Activated CD8-positive, alpha-beta memory T cell treated with anti-CD3 and anti-CD28 coated beads, Interleukin-2, amount 50 U/mL, for 1 hour (primary cell): ENCODE measurements at regions not wholly inside any gene's neighbourhood (a gene's known extent, or its start where the extent isn't known, plus 50 kb on each side); places are given as distances from the start of the nearest gene placed in this dataset.

Experiments used
- DNase-seq: peaks from one replicate; pipeline ENCODE4 v3.0.0-alpha.2; 2020; ENCODE audit errors: extremely low read depth

DNA sequence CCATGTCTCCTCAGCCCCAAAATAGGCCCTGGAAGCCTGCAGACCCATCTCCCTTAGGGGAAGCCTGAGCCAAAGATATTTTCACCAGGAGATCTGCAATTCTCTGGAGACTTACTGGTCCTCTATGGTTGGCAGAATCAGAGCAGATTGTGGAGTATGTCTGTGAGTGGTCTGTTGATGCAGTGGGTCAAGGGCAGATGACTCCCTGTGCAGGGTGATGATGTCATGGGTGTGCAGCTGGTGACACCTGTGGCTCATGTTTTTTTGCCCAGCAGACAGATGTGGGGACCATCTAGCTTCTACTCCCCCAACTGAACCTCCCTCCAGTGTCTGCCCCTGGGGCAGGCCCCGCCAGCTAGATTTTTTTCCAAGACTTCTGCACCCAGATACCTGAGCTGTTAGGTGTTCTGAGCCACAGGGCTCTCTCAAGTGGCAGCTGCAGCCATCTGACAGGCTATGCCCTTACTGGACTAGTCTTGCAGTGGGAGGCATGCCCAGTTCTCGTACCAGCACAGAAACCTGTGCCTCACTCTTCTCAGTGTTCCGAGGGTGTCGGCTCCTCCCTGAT, 558.7 kb upstream of the LRRTM1 start:
- DNase-seq: no peak

DNA sequence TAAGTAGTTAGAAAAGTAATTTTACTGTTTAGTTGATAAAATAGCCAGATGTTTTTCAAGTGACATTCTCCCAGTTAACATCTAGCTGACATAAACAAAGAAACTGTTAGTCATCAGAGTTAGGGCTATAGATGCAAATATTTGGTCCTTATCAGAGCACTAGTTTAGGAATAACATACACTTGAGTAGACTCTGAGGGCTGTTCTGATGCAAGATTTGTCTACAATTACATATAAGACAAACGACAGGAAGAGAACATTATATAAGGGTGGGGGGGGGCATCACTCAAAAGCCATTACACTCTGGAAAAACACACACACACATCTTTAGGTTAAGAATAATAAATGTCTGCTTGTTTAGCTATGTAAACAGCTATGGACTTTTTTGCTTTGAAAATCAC, 554.4 kb upstream of the LRRTM1 start:
- no peak for DNase-seq

DNA sequence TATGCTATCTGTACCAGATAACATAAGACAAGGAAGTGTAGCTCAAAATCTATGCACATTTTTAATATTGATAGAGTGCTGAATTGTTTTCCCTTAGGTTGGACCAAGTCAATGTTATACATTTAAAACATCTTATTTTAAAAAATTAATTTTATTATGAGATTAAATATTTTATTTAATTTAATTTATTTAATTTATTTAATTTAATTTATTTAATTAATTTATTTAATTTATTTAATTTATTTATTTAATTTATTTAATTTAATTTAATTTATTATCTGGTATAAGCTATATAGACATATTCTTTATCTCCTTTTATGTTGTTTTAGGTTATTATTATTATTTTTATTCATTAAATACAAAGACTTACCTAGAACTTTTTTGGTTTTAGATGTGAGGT, 551.7 kb upstream of the LRRTM1 start:
- DNase-seq: no peak

DNA sequence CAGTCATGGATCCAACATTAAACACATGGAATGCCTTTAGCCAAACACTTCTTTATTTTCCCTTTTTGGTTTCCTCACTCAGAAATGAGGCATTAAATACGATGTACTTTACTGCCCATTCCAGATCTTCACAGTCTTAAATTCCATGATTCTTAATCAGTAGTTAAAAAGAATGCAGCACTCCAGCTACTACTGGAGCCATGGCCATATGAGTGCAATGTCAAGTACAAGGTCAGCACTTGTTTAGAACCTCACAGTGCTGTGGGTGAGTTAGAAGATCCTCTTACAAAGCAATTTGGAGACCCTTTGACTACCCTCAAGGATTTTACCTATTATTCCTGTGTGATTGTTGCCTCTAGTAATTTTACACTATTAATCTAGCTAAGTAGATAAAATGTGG, 550.3 kb upstream of the LRRTM1 start:
- no peak for DNase-seq

DNA sequence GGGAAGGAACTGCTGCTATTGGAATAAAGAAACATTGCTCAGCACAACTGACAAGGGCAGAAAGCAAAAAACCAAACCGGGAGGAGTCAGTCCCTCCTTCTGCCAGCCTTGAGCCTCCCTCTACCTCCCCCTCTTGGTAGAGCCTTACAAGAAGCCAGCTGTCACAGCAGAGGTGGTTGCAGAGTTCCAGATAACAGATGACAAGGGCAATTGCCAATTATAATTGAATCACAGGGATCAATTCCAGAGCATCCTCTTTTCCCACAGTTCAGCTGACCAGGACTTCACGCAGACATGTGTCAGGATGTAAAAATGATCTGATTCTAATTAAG, 548.2 kb upstream of the LRRTM1 start:
- DNase-seq: no peak

DNA sequence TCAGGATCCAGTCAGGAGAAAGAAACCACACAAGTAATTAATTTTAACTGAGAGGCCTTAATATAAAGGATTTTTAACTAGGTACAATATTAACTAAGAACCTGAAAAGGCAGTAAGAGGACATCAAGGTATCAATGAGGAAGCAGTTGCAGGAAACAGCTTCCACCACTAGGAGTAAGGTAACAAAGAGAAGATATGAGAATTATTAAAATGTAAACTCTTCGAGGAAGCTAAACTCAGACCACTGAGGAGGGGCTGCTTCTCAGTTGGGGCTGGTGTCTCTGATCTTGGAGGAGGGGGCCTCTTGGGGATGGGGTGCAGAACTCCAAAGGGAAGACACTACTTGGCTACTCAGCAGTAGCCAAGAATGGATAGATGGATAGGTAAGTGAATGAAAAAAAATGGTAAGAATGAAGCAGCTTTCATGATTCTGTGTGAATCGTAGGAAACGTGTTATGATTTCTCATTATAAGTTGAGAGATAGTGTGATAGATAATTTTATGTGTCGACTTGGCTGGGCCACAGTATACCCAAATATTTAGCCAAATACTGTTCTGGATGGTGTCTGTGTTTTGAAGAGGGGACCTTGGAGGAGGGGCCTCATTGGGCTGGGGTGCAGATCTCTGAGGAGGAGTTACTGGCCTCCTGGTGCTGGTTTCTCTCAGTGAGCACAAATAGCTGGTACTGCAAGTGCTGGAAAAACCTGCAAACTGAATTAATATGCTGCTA, 547.7 kb upstream of the LRRTM1 start:
- no peak for DNase-seq

DNA sequence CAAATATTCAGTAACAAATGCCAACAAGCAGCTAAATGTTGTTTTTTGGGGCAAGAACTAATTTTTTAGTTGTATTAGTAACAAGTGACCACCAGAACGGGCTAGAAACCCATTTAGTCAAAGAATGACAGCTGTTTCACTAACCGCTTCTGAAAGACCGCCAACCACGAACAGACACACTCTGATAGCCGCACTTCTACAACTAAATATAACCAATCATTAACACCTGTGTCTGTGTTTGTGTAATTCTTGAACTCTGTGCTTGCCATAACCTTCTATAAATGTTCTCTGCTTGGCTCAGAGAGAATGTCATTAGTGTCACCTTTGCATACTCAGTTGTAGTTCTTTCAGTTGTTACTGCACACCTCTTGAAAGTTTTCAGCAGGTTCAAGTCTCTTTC, 526.3 kb upstream of the LRRTM1 start:
- no peak for DNase-seq

DNA sequence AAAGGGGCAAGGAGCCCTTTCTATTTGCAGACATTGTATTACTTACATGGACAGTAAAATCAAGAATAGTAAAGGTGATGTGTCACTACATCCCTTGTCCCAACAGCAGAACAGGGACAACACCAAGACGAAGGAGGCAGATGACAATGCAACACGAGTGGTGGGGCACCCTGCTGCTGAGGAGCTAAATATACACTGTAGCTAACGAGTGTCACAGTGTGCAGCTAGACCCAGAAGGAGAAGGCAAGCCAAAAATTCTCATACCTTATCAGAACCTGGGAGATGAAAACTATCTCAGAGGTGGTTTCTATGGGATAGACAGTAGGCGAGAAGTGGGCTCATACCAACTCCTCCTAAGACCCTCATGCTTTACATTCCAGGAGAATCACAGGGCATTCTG, 518.4 kb upstream of the LRRTM1 start:
- DNase-seq: no peak

DNA sequence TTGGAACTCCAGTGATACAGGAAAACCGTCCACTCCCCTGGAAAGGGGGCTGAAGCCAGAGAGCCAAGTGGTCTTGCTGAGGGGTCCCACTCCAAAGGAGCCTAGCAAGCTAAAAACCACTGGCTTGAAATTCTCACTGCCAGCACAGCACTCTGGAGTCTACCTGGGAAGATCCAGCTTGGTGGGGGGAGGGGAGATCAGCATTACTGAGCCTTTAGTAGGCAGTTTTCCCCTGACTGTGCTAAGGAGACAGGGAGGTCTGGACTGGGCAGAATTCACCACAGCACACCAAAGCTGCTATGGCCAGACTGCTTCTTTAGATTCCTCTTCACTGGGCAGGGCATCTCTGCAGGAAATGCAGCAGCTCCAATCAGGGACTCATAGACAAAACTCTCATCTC, 510.7 kb upstream of the LRRTM1 start:
- DNase-seq: no peak

DNA sequence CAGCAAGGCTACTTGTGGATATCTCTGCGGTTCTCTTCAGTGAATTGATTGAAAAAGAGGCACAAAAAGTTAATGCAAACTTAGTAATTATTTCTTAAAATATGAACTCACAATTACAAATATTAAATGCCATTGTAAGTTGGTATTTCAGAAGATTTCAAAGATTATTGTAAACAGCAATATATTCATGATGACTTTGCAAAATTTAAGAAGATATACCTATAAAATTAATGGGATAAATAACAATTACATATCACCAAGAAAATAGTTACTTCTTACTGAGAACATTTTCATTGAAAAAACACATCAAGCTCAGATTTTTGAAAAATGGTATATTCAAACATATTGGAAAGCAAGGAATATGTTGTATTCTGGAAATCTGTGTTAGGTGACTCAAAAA, 482.0 kb upstream of the LRRTM1 start:
- no peak for DNase-seq

DNA sequence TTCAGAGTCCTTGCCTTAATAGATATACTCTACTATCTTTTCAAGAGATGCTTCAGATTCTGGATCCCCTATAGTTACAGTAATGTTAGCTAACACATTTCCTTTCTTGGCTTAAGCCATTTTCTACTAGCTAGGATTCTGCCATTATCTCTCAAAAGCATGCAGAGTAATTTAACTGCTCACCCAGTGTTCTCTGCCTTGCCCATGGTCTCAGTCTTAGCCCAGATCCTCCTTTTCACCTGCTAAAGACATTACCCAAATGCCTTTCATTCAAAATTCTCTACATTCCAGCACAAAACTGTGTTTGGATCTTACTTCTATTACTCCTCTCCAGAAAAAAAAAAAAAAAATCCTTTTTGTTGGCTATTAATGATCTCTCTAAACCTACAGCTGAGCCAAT, 474.2 kb upstream of the LRRTM1 start:
- DNase-seq: no peak

DNA sequence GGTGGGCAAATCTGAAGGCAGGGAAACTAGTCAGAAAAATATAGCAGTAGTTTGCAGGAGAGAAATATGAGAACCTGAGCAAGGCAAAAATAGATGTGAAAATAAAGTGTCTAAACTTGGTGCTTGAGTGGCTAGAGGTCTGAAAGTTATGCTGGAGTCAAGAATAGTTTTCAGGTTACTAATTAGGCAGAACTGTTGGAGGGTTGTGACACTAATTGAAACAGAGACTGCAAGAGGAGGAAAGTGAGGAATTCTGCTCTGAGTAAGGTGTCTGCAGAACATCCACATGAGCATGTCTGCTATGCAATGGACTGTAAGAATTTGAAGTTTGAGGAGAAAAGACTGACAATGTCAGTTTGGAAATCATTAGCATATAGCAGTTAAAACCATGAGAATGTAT, 444.0 kb upstream of the LRRTM1 start:
- no peak for DNase-seq

DNA sequence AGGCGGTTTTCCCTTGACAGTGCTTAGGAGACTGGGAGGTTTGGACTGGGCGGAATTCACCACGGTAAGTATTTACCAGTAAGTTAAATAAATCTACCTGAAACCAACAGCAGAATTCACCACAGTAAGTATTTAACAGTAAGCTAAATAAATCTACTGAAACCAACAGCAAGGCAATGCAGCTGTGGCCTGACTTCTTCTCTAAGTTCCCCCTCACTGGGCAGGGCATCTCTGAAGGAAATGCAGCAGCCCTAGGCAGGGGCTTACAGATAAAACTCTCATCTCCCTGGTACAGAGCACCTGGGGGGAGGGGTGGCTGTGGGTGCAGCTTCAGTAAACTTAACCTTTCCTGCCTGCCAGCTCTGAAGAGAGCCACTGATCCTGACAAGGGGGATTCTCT, 432.5 kb upstream of the LRRTM1 start:
- no peak for DNase-seq

DNA sequence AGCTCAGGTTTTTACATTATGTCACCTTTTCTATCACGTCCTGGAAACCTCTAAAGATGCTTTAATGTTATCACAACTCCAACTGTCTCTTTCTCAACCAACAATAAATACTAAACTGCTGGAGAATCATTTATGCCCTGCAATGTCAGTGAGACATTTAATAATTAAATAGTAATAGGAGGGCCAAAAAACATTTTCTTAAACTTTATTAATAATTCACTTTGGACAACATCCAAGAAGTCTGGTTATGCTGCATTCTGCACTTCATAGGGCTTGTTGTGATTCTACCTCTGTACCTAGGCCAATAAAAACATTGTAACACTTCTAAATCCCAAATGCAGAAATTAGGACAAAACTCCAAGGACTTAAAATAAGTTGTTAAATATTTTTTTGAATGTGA, 420.4 kb upstream of the LRRTM1 start:
- no peak for DNase-seq

DNA sequence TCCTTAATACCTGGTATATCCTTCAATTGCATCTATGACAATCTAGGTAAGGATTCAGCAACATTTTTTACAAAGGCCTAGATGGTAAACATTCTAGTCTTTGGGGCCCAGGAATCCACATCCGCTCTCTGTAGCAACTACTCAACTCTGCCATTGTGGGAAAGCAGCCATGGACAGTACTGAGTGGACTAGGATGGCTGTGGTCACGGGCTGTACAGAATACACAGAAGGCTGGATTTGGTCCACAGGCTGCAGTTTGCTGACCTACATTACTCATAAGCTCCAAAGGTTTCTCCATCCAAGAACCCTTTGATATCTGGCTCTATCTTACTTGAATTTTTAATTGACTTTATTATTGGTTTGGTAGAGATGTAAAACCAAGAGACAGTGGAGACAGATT, 418.3 kb upstream of the LRRTM1 start:
- DNase-seq: no peak

DNA sequence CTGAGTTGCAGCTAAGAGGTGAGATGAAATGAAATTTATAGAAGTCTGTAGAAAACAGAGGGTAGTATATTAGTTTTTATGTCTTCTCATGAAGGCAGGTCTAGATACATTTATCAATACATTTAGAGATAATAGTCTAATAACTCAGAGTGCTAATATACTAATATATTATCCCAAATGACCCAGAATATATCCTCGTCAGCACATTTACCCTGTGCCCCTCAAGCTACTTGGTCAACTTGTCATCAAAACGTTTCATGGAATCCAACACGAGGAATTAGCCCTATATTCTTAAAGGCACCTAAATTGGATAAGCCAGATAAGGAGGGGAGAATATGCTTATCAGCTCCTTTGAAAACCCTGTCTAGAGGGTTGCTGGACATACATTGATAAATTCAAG, 415.1 kb upstream of the LRRTM1 start:
- DNase-seq: no peak

DNA sequence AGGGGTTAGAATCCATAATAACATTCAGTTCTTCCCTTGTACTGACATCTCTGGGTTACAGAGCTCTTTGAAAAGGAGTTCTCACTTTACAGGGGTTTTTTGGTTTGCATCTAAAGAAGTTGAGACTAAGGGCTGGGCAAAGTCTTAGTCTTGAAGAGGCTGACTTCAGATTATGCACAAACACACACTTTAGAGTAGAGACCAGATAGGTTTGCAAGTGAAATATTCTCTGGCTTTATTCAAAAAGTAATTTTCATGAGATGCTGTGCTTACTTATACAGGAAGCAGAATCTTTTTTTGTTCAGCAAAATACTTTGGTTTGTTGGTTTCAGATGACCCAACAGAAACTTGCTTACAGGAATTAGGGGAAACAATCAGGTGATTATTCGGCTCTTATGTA, 410.9 kb upstream of the LRRTM1 start:
- DNase-seq: no peak

DNA sequence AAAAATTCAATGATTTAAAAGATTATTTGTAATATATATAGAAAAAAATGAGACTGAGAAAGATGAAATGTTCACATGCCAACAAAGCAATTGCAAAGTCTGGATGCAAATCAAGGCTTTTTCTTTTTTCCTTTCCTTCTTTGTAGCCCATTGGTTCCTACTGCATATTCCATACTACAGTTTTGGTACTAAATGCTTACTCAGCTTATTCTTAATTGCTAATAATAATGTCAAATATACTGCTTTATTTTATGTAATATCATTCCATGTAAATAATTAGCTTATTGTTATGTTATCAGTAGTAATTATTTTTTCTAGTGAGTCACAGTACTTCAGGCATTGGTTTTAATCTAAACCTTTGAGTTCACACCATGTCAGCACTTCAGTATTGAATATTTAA, 407.4 kb upstream of the LRRTM1 start:
- no peak for DNase-seq

DNA sequence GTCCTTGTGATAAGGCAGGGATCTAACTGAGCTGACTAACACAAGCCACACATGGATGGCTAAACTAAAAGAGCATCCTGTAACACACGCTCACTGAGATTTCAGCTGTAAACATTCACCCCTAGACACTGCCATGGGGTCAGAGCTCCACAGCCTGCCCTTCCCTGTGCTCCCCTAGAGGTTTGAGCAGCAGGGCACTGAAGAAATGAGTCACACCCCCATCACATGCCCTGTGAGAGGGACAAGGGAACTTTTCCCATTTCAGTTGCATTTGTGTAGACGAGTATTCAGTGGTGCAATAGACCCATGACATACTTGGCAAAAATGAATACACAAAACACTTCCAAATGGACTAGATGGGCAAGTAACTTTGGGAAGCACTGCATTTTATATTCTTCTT, 402.4 kb upstream of the LRRTM1 start:
- no peak for DNase-seq

DNA sequence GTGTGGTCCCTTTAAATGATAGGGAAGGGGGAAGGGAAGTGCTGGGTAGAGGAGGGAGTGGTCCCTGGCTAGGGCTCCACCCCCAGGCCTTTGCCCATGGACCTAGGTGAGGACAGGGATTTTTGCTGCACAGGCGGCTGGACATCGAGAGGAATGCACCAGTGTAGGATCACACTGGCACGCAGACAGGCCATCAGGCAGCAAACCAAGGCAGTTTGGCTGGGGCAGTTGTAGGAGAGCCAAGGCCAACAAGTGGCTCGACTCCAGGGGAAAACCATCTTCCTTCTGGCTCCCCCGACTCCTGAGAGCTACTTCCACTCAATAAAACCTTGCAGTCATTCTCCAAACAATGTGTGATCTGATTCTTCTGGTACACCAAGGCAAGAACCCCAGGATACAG, 402.0 kb upstream of the LRRTM1 start:
- DNase-seq: no peak

DNA sequence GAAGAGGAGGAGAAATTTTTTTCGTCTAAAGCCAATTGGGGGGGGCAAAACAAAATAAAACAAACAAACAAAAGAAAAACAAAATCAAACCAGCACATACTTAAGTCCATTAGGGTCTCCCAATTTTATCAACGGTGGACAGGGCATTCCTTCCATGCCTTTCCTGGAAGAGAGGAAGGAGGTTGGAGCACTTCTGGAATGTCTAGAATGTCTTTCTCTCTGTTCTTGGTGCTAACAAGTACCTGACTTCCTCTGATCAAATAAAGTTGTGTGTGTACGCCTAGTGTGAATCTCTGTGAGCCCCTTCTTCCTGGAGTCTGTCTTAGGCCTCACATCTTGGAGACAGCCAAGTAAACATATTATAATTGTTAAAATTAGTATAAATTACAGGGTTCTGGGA, 399.0 kb upstream of the LRRTM1 start:
- no peak for DNase-seq

DNA sequence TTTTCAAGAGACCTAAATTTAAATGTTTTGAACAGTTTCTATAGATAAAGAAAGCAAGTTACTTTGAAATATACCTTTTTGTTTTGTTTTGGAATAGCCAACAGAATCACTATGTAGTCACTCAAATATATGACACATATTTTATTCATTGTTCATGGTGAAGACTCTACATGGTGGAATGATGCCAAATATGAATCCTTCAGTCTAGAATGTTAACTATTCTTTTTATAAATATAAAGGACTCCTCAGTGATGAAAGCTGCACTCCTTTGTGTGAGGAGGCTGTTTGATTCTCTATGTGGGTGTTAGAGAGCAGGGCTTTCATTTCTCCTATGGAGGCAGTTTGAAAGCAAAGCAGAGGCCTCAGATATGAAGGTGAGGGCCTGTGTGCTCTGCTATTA, 396.4 kb upstream of the LRRTM1 start:
- no peak for DNase-seq
